ENCODE measurements at regions not wholly inside any gene's neighbourhood (a gene's known extent, or its start where the extent isn't known, plus 50 kb on each side); places are given as distances from the start of the nearest gene placed in this dataset.

DNA sequence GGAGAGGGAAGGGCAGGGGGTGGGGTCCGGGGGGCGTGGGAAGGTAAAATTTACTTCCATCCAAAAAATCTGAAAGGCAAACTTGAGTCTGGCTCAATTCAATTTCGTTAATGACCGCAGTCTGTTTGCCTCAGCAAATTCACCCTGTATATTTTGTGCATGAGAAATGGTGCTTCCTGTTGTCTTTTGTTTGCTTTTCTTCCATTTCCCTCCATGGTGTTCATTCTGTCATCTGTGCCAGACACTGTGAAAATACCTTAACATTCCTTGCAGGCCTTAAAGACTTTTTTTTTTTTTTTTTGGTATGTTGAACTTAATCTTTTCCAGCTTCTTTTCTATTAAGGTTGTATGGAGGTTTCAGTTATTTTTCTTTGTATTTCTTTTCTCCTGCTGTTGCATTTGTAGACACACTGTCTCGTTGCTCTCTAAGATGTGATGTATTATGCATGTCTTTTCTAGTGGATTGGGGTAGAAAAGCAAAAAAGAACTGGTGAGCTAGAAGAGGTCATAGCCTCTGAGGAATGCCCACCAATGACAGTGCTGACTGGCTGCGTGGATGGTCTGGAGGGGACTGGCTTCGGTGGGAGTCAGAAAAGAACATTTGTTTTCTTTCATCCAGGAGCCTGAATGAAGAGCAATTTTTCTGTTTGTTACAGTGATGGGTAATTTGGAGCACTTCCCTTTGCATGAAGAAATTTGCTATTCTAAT lies 585.0 kb upstream of the MAP3K7 start:
- TF ChIP-seq, protein P1, sequence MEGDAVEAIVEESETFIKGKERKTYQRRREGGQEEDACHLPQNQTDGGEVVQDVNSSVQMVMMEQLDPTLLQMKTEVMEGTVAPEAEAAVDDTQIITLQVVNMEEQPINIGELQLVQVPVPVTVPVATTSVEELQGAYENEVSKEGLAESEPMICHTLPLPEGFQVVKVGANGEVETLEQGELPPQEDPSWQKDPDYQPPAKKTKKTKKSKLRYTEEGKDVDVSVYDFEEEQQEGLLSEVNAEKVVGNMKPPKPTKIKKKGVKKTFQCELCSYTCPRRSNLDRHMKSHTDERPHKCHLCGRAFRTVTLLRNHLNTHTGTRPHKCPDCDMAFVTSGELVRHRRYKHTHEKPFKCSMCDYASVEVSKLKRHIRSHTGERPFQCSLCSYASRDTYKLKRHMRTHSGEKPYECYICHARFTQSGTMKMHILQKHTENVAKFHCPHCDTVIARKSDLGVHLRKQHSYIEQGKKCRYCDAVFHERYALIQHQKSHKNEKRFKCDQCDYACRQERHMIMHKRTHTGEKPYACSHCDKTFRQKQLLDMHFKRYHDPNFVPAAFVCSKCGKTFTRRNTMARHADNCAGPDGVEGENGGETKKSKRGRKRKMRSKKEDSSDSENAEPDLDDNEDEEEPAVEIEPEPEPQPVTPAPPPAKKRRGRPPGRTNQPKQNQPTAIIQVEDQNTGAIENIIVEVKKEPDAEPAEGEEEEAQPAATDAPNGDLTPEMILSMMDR (IDR thresholded peaks at IDR 0.05; ENCODE audit: extremely low read depth, missing control alignments): no peak
- no peak for DNase-seq (ENCODE audit: low spot score)

DNA sequence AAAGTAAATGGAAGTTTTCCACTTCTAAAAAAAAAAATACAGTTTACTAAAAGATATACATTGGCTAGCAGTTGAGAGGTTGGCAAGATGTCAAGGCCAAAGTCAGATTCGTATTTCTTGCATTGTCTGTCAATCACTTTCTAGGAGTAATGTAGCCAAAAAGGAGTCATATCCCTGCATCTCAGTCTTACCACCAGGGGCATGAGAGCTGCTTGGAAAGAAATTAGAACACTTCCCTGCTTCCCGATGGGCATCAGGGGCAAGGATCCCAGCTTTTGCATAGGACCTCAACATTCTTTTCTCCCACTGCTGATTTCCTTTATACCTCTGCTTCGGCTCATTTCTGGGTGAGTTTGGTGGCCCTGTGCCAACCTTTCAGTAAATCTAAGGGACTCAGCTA lies 581.0 kb upstream of the MAP3K7 start:
- no peak for DNase-seq (ENCODE audit: low spot score)
- TF ChIP-seq, protein P1 (IDR thresholded peaks at IDR 0.05; ENCODE audit: extremely low read depth, missing control alignments): no peak

DNA sequence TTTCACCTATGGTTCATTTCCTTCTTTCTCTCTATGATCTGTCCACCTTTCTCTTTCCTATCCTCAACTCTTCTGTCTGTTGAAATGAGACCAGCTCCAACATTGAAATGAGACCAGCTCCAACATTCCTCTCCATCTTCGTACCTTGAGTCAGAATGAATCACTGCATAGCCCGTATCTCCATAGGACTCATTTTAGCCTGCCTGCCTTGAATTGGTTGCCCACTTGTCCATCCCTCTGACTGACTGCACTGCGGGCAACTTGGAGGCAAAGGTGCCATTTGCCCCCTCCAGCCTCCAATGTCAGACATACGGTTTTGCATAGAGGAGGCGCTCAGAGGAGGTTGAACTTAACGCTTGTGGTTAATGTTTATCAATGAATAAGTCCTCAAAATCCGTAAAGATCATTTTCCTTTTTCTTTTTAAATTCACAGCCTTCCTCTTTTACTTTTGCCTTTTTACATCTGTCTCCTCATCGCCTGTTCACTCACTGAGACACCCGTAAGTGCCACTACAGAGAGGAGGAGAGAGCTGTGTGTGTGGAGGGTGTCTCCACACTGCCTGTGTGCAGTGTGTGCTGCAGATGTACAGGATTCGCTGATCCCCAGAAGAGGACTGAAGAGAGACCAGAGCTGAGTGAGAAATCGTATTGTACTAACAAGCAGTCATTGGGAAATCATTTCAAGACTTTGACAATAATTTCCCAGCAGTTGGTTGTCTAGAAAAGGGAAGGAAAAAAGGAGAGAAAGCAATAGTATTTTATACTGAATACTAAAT lies 579.6 kb upstream of the MAP3K7 start:
- DNase-seq (ENCODE audit: low spot score): no peak
- TF ChIP-seq, protein P1 (IDR thresholded peaks at IDR 0.05; ENCODE audit: extremely low read depth, missing control alignments): no peak

DNA sequence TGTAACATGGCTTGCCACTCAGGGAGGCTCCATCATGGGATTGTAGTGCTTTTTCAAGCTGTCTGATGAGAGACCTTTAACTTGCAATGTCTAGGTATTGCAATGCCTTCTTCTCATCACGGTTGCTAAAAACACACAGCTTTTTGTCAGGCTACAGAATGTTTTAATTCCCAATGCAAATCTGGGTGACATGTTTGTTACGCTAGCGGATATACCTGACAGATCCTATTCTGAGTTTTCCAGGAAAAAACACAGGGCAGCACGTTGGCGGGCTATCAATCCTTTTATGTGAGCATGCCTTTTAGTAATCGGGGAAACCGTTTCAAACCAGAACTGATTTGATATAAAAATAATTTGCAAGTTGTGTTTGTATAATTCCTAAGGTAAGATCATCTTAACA lies 577.2 kb upstream of the MAP3K7 start:
- no peak for DNase-seq (ENCODE audit: low spot score)
- TF ChIP-seq, protein P1 (IDR thresholded peaks at IDR 0.05; ENCODE audit: extremely low read depth, missing control alignments): no peak

DNA sequence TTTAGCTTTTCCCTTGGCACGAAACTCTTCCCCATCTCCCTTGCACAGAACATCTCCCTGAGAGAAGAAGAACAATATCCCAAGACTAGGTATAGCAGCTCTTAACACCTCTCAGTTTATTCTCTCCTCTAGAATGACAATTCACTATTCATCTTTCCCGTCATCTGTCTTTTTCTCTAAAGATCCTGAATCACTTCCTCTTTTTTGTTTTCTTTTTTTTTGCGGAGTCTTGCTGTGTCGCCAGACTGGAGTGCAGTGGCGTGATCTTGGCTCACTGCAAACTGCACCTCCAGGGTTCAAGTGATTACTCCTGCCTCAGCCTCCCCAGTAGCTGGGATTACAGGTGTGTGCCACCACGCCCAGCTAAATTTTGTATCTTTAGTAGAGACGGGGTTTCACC lies 574.4 kb upstream of the MAP3K7 start:
- TF ChIP-seq, protein P1 (IDR thresholded peaks at IDR 0.05; ENCODE audit: extremely low read depth, missing control alignments): no peak
- no peak for DNase-seq (ENCODE audit: low spot score)

DNA sequence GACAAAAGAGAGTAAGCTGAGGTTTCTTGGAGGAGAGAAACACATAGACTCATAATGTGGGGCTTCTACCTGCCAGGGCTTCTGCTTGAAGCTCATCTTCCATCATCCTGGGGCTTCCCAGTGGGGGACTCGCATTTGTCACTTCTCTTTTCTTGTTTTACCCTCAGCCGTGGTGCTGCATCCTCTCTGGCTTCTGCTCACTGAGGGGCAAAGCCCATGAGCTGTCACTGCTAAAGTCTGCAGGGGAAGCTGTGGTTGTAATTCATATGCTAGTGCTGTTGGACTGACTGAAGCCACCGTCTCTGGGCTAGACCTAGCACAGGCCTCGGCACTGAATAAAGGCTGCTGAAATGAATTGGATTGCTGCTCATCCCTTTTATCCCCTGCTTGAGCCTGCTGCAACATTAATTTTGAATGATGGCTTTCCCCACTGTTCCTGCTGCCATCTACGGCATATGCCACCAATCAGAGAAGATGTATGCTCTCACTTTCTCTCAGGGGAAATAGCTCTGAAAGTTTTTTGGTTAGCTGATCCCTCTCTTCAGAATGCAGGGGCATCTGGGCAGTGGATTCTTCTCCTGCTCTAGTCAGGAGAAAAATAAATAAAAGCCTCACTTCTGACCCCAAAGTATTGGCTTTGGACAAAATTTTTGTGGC lies 568.4 kb upstream of the MAP3K7 start:
- no peak for DNase-seq (ENCODE audit: low spot score)
- TF ChIP-seq, protein P1 (IDR thresholded peaks at IDR 0.05; ENCODE audit: extremely low read depth, missing control alignments): no peak

DNA sequence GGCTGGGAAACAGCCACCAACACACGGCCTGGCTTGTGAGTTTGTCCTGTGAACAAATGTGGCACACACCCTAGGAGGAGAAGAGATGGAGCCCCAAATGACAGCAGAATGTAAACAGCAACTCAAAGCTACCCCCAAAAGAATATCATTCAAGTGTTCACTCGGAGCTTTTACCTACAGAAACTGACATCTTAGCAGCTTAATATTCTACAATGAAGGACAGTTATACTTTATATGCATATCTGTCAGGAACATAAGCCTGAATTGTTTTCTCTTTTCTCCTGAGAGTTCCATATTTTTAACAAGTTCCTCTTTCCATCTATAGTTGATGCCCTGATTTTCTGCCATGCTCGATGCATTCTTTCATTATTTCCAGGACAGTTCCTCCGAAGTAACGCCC lies 566.0 kb upstream of the MAP3K7 start:
- DNase-seq (ENCODE audit: low spot score): no peak
- TF ChIP-seq, protein P1 (IDR thresholded peaks at IDR 0.05; ENCODE audit: extremely low read depth, missing control alignments): no peak

Measured in GM20000 (cell line).